Smooth muscle cell (in vitro differentiated cells): ENCODE measurements at regions not wholly inside any gene's neighbourhood (a gene's known extent, or its start where the extent isn't known, plus 50 kb on each side); places are given as distances from the start of the nearest gene placed in this dataset.

Source experiments
- DNase-seq: peaks from one replicate; lab custom pipeline; 2025; ENCODE audit not compliant: unreplicated experiment; lab: John Stamatoyannopoulos, UW
- H2AFZ ChIP-seq: fragments of 200-600 bp; sonication (generic); 2 replicates; pipeline ENCODE4 v1.6.0; 2016; ENCODE audit warnings: antibody characterized with exemption, low read depth, mild to moderate bottlenecking
- H3F3A ChIP-seq: fragments of 200-600 bp; sonication (generic); 2 replicates; pipeline ENCODE4 v1.6.0; 2017; ENCODE audit warnings: antibody characterized with exemption, low read depth
- H3K27ac ChIP-seq: fragments of 200-600 bp; sonication (generic); 2 replicates; pipeline ENCODE4 v1.5.1; 2016; ENCODE audit warnings: low read depth, mild to moderate bottlenecking
- H3K27me3 ChIP-seq: fragments of 200-600 bp; sonication (generic); 2 replicates; pipeline ENCODE4 v1.6.1; 2016; ENCODE audit warnings: low read depth, mild to moderate bottlenecking
- H3K36me3 ChIP-seq: fragments of 200-600 bp; sonication (generic); 2 replicates; pipeline ENCODE4 v1.5.1; 2016; ENCODE audit warnings: low read depth
- H3K4me1 ChIP-seq: fragments of 200-600 bp; sonication (generic); 2 replicates; pipeline ENCODE4 v1.5.1; 2016; ENCODE audit warnings: low read depth
- H3K4me2 ChIP-seq: fragments of 200-600 bp; sonication (generic); 2 replicates; pipeline ENCODE4 v1.6.0; 2016; ENCODE audit warnings: mild to moderate bottlenecking
- H3K4me3 ChIP-seq: fragments of 200-600 bp; sonication (generic); 2 replicates; pipeline ENCODE4 v1.5.1; 2016; ENCODE audit warnings: mild to moderate bottlenecking
- H3K79me2 ChIP-seq: fragments of 200-600 bp; sonication (generic); 2 replicates; pipeline ENCODE4 v1.6.0; 2016; ENCODE audit warnings: low read depth, mild to moderate bottlenecking
- H3K9ac ChIP-seq: fragments of 200-600 bp; sonication (generic); 2 replicates; pipeline ENCODE4 v1.6.0; 2016; ENCODE audit warnings: low read depth
- H3K9me3 ChIP-seq: fragments of 200-600 bp; sonication (generic); replicated peaks from 2 replicates; pipeline ENCODE4 v1.5.1; 2016; ENCODE audit warnings: low read depth
- H4K20me1 ChIP-seq: fragments of 200-600 bp; sonication (generic); 2 replicates; pipeline ENCODE4 v1.6.0; 2016; ENCODE audit warnings: low read depth
- WGBS: methylation state at CpG from one replicate; pipeline ENCODE4 v1.1.7; 2016; ENCODE audit warnings: low lambda C conversion rate; 5-methylcytosine and 5-hydroxymethylcytosine counted together
- TF ChIP-seq, protein P1 (sequence below): fragments of 200-600 bp; sonication (generic); IDR thresholded peaks from 2 replicates; pipeline ENCODE4 v1.5.1; 2017; ENCODE audit warnings: borderline replicate concordance, mild to moderate bottlenecking, antibody characterized with exemption; ENCODE audit not compliant: insufficient read depth, poor library complexity, severe bottlenecking

DNA sequence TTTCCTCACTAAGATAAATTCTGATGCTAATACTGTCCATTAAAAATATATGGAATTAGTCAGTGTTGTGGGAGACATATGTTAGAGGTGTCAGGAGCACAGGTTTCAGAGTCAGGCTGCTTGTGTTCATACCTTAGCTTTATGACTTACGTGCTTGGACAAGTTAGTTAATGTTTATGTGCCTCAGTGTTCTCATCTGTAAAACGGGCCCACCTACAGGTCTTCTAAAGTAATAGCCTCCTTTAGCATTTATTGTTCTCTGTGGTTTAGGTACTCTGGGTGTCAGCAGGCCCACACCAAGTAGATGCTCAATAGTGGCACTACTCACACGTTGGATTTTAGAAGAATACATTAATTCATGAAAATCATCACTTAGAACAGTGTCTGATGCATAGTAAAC lies 308.7 kb upstream of the ZC3H12C start:
- no peaks in the 10 kb centered on the region for H3F3A ChIP-seq
- no peak overlapping the region for H2AFZ ChIP-seq
- TF ChIP-seq, protein P1, sequence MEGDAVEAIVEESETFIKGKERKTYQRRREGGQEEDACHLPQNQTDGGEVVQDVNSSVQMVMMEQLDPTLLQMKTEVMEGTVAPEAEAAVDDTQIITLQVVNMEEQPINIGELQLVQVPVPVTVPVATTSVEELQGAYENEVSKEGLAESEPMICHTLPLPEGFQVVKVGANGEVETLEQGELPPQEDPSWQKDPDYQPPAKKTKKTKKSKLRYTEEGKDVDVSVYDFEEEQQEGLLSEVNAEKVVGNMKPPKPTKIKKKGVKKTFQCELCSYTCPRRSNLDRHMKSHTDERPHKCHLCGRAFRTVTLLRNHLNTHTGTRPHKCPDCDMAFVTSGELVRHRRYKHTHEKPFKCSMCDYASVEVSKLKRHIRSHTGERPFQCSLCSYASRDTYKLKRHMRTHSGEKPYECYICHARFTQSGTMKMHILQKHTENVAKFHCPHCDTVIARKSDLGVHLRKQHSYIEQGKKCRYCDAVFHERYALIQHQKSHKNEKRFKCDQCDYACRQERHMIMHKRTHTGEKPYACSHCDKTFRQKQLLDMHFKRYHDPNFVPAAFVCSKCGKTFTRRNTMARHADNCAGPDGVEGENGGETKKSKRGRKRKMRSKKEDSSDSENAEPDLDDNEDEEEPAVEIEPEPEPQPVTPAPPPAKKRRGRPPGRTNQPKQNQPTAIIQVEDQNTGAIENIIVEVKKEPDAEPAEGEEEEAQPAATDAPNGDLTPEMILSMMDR, result no peak
- no peak overlapping the region for H3K9ac ChIP-seq
- H3K4me2 ChIP-seq, result no peak overlapping the region
- no peaks in the 10 kb centered on the region for H4K20me1 ChIP-seq
- H3K9me3 ChIP-seq, result no peaks in the 10 kb centered on the region
- no peak overlapping the region for H3K4me3 ChIP-seq
- no peak for DNase-seq
- no peaks in the 10 kb centered on the region for H3K4me1 ChIP-seq
- 89% methylated on average over 3 of the region's 3 CpGs for WGBS
- H3K27ac ChIP-seq, result no peak overlapping the region
- no peaks in the 10 kb centered on the region for H3K27me3 ChIP-seq
- no peaks in the 10 kb centered on the region for H3K79me2 ChIP-seq
- no peaks in the 10 kb centered on the region for H3K36me3 ChIP-seq

GRCh38 chr11:109785198-109785597 lies 308.0 kb upstream of the ZC3H12C start:
- Histone ChIP-seq H3K79me2 (no peaks in the 10 kb centered on the region), H3K27ac (no peak overlapping the region)

DNA sequence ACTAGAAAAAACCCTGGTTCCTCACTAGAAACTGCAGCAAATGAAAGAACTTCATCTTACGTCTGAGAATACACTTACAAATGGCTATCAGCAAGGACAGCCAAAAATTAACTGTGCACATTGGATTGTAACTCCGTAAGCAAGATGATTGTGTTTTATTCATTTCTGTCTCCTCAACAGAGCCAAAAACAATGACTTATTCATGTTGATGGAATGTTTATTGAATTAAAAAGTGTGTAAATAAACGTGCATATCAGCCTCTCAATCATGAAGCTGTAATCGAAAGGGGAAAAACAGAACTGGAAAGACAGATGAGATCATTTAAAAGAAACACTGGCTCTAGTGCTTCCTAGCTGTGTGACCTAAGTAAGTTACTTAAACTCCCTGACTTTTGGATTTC lies 307.5 kb upstream of the ZC3H12C start:
- H3F3A ChIP-seq, result no peaks in the 10 kb centered on the region
- no peak overlapping the region for H3K9ac ChIP-seq
- no peaks in the 10 kb centered on the region for H3K36me3 ChIP-seq
- H3K79me2 ChIP-seq, result no peaks in the 10 kb centered on the region
- no peaks in the 10 kb centered on the region for H3K27me3 ChIP-seq
- no peak overlapping the region for H2AFZ ChIP-seq
- no peak overlapping the region for H3K4me2 ChIP-seq
- H4K20me1 ChIP-seq, result no peaks in the 10 kb centered on the region
- H3K27ac ChIP-seq, result no peak overlapping the region
- no peak overlapping the region for H3K4me3 ChIP-seq
- no peak for DNase-seq
- H3K9me3 ChIP-seq, result no peaks in the 10 kb centered on the region
- TF ChIP-seq, protein P1, result no peak
- 70% methylated on average over 4 of the region's 4 CpGs for WGBS
- no peaks in the 10 kb centered on the region for H3K4me1 ChIP-seq

More at GRCh38 chr11:109785198-109785597, 308.0 kb upstream of the ZC3H12C start:
- 93% methylated on average over 1 of the region's 1 CpG for WGBS
- H3K9ac ChIP-seq, result no peak overlapping the region
- H3K4me1 ChIP-seq, result no peaks in the 10 kb centered on the region
- H3K36me3 ChIP-seq, result no peaks in the 10 kb centered on the region
- H3K4me3 ChIP-seq, result no peak overlapping the region
- H3F3A ChIP-seq, result no peaks in the 10 kb centered on the region
- no peak overlapping the region for H2AFZ ChIP-seq
- no peaks in the 10 kb centered on the region for H3K27me3 ChIP-seq
- H3K9me3 ChIP-seq, result no peaks in the 10 kb centered on the region
- no peaks in the 10 kb centered on the region for H4K20me1 ChIP-seq
- DNase-seq, result no peak
- TF ChIP-seq, protein P1, result no peak
- H3K4me2 ChIP-seq, result no peak overlapping the region

DNA sequence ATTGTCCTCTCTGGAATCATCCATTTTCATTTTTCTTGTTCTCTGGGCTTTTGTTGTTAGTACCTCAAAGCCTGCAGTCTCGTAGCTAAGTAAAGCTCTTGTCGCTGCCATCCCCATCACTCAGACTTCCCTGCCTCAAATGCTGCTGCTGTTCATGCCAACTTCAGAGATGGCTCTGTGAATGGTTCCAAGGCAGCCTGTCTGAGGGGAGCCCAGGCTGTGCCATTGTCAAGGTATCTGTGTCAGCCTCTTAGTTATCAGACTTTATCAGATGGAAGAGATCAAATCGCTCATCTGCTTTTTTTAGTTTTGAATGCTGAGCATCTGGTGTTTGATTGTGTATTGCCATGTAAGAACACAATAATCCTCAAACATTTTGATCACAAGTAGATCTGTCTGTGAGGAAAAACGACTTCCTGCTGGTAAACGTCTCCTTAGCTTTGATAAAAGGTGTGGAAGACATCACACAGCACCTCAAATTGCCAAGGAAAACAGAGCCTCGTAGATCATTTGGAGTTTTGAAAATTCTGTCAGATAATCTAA lies 304.2 kb upstream of the ZC3H12C start:
- H3K27me3 ChIP-seq, result no peaks in the 10 kb centered on the region
- no peak overlapping the region for H3K4me2 ChIP-seq
- H3F3A ChIP-seq, result no peaks in the 10 kb centered on the region
- H3K4me3 ChIP-seq, result no peak overlapping the region
- WGBS, result 72% methylated on average over 6 of the region's 6 CpGs
- H3K79me2 ChIP-seq, result no peaks in the 10 kb centered on the region
- no peak for DNase-seq
- no peaks in the 10 kb centered on the region for H3K9me3 ChIP-seq
- no peaks in the 10 kb centered on the region for H3K36me3 ChIP-seq
- no peak overlapping the region for H3K27ac ChIP-seq
- no peak overlapping the region for H2AFZ ChIP-seq
- no peak overlapping the region for H3K9ac ChIP-seq
- TF ChIP-seq, protein P1, result no peak
- H4K20me1 ChIP-seq, result no peaks in the 10 kb centered on the region
- H3K4me1 ChIP-seq, result no peaks in the 10 kb centered on the region
